Activated gamma-delta T cell treated with anti-CD3 and anti-CD28 coated beads, Interleukin-2, amount 50 U/mL, for 16 hours (primary cell): ENCODE measurements at regions not wholly inside any gene's neighbourhood (a gene's known extent, or its start where the extent isn't known, plus 50 kb on each side); places are given as distances from the start of the nearest gene placed in this dataset.

Experiments
- DNase-seq: peaks from one replicate; pipeline ENCODE4 v3.0.0-alpha.2; 2020; ENCODE audit warnings: low read depth

DNA sequence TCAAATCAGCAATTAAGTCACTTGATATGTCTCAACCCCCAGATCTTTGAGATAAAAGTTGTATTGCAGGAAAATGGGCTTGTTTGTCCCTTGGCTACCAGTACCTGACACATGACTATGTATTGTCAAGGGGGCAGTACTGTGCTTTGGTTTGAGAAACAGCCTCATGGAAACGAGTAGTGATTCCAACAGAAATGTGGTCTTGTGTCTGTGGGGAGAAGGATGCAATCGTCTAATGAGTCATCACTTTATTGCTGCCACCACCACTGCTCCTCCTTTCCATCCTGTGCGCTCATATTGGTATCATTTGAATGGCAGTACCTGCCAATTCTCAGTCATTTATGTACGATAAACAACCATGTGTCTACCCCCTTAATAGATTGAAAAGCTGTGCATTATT, 72.8 kb upstream of the ARHGAP5 start:
- no peak for DNase-seq

DNA sequence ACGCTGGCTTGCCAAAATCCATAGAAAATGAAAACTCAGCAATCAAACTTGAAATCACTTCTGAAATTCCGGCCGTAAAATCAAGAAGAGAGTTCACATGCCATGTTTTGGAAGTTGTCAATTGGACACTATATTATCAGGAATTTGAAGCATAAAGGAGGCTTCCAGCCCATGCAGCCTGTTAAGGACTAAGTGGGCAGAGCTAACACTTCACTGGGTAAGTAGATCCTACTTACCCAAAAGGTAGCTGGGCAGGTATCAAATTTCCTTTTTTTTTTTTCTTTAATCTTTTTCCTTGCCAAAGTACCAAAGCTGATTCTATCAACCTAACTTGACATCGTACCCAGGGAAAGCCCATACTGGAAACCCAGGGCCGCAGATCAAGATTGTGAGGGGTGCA, 71.5 kb upstream of the ARHGAP5 start:
- no peak for DNase-seq

DNA sequence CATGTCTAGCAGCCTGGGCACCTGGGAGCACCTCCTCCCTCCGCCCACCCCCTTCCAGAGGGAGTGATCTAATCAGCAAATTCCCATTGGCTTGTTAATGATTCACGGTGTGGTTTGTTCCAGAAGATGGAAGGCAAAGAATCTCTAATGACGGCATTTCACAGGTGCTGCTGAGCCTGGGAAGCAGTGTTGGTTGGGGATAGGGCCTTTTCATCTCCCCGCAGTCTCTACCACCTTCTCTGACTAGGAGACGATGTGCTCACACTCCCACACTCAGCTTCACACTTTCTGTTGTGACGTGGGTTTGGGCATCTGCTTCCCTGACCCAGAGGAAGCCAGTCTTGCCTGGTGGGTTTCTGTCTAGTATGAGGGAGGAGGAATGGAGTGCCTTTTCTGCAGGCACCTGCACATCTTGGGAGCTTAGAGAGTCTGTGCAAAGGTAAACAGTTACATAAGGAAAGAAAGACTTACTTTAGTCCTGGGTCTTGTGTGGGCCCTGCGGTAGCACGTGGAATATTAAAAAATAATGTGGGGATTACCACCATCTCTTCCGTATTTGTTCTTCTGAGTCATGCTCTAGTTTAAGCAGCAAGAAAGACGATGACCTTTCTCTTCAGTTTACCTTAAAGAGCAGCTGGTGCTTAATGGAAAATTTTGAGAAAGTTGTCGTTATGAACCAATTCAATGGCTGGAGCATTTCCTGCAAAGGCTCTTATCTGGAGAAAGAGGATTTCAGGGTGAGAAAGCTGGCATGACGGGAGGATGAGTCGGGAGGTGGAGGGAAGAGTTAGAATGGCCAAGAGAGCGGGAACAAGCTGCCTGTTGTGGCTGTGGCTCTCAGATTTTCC, 70.6 kb upstream of the ARHGAP5 start:
- DNase-seq: no peak

DNA sequence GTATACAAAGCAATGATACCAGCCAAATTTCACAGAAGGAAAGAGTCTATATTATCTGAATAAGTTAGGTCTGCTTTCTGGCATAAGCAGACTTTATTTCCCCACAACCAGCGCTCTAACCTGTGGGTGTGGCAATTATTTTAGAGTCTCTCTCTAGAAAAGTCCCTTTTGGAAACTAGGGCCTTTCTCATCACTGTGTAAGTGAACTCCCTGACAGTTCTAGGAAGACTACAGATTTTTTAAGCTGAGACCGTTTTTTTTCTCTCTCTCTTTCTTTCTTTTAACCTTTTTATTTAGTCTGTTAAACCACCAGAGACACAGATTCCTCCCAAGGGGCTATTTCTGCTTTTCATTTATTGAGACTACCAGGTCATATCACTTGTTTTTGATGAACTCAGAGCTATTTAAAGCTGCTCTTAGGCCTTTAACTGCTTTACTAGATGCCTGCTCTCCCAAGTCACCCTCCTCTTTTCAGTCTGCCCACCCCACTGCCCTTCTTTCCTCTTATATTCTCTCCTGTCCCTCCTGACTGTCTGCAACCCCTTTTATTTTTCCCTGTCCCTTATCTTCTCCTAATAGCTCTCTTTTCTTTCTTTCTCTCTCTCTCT, 69.2 kb upstream of the ARHGAP5 start:
- DNase-seq: no peak

DNA sequence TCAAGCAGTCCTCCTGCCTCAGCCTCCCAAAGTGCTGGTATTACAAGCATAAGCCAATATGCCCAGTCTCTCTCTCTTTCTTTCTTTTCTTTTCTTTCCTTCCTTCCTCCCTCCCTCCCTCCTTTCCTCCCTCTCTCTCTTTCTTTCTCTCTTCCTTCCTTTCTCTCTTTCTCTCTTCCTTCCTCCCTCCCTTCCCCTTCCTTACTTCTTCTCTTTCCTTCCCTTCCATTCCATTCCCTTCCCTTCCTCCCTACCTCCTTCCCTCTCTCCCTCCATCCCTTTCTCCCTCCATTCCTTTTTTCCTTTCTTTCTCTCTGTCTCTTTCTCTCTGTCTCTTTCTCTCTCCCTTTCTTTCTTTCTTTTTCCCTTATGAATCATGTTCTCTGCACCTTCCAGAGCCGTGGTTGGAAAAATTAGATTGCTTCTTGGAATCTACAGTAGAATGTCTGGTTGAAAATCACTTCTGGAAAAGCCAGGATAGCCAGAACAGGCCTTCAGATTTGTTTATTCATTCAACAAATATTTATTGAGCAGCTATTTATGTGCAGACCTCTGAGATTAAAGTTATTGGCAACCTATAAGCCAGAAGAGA, 68.4 kb upstream of the ARHGAP5 start:
- DNase-seq: no peak

DNA sequence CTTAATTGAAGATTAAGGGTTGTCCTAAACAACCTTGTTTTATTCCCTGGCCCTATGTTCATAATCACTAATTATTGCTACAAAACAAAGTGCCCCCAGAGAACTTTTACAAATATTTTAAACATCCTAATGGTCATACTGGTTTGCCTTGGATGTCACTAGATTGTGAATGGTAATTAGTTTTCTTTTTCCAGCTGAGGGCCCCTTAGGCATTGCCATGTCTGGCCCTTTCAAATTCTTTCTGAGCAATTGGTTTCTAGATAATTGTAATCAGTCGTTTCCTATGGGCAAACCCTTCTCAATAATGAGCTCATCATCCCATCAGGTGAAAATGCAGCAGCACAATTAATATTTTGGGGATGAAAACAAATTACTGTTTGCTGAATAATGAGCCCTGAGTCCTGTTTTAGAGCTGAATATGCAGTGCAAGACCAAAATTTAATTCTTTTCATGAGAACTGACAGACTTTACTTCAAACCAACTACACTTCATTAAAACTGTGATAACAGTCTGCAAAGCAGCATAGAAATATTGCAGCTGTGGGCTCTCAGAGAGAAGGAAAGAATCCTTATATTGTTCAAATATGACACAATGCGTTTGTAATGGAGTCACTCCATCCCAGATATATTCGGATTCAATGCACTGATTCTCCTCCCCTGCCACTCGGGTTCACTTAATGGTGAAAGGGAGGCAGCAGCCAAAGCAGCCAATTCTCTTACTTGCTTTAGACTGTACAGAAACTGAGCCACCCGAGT, 67.7 kb upstream of the ARHGAP5 start:
- DNase-seq: no peak

DNA sequence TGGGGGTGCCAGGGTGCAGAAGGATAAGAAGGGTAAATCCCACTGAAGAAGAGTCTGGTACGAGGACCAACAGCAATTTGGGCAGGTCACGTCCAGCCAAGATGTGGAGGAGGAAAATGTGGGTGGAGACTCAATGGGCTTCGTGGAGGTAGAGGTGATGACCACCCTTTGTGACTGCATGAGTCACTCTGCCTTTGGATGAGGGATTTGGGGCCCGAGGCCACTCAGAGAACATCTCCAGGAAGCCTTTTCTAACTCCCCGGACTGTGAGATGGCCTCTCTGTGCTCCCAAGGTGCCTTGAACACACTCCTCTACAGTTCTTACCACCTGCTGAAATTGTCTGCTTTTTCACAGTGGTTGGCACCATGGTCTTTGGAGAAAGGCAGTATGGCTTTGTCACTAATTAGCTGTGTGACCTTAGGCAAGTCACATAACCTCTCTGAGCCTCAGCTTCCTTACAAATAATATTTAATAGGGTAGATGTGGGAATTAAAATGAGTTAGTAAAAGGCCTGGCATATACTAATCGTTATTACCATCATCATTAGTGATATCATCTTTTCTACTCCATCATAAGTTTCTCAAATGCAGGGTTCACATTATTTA, 67.0 kb upstream of the ARHGAP5 start:
- DNase-seq: no peak

DNA sequence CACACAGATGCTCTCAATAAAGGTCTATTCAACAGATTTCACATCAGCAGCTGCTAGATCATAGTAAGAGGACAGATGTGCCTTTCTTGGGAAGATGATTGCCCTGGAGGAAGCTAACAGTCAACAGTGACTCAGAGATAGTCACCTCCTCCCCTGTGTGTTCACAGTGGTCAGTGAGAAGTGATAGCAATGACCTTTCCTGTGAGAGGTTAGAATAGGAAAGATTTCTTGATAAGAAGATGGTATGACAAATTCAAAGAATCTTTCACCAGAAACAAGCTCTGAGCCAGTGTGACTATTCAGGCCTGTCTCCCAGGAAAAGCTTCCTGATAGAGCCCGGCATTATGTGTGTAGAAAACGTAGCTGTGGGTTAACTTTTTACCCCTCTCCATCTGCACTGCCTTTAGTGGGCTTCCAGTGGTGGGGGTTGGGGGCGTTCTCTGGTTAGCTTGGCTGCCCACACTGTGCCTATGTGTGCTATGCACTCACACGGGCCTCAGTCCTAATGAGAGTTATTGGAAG, 66.4 kb upstream of the ARHGAP5 start:
- DNase-seq: no peak

DNA sequence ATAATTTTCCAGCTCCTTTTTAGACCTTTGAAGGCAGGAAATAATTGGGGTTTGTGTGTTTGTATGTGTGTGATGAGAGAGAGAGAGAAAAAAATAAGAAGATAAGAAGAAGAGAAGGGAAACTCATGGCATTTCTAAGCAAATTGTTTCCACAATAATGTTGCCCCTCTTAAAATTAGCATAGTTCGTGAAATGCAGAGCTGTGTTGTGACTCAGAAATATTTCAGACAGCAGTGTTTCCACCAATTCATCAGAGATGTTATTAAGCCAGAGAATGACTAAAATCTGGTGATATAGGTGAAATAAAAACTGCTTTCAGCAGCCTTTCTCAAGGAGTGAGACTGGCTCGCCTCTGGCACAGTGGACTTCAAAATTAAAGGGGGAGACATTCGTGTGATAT, 65.9 kb upstream of the ARHGAP5 start:
- no peak for DNase-seq

DNA sequence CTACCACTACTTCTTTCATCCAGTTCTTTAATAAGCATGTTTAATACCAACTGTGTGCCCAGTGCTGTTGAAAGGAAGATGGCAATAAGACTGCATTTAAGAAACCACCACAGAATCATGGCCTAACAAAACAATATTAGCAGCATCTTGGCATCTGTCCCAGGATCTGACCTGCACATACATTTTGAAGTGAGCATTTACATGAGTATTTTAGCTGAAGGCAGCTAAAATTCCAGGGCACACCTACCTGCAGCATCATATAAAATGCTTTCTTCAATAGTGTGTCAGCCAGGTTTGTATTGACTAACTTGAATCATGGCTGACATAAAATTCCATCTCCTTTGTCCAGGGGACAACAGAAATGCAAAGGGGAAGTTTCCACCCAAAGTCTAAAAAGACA, 65.0 kb upstream of the ARHGAP5 start:
- DNase-seq: no peak

DNA sequence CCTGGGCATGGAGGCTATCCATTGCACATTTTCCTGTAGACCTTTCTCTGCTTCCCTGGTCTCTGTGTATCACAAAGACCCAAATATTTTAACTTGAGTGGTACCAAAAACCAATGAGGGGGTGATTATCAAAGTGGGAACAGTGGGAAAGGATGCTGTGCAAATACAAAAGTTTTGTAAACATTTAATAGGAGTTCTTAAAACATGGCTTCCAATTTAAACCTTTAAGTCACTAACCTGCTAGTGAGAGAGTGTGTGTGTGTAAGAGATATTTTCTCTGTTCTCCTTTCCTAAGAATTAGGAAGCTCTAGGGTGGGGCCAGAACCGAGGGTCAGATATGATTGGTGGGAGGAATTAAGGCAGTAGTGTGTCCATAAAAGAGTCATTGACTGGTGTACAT, 64.5 kb upstream of the ARHGAP5 start:
- DNase-seq: no peak

DNA sequence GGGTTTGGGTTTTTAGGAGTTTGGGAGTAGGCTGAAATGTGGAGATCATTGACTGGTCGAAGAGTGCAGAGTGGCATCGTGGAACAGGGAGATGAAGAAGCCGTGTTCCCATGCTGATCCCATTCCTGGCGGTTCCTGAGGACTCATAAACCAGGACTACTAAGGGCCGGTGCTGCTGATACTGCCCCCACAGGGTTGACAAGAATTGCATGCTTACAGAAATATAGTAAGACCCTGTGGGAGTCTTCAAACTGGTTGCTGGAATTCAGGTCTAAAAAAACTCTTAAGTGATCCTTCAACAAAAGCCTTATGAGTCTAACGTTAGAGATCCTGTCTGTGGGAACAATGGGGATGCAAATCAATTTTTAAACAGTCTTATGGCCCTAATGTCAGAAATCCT, 64.0 kb upstream of the ARHGAP5 start:
- no peak for DNase-seq

DNA sequence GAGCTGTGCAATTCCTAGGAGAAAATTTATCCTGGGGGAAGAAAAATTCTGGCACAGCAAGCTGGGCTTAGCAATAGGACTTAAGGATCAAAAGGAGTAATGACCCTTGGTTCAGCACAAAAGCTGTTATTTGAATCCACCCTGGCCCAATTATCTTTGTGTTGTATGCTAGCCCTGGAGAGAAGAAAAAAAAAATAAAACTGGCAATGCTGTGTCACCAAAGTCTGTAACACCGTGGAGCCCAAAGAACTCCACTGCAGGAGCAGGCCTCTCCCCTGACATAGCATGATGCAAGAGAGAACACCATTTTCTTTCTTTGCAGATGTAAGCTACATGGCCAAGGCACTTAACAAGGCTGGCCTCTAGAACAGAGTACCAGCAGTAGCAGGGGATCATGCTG, 63.0 kb upstream of the ARHGAP5 start:
- no peak for DNase-seq

DNA sequence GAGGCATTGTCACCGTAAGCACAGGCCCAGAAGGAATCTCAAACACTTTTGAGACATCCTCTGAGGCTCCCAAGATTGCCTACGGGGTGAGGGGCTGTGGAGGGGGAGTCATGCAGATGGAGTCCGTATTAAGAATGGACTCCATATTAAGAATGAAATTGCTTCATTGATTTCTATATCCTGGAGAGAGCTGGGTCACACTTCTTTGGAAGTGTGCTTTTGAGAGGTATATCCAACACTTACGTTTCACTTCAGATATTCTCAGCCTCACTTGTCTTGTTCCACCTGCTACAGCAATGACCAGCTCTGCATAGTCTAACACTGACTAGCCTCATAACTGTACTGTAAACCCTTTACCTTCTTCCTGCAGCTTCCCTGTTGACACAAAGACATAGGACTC, 62.6 kb upstream of the ARHGAP5 start:
- DNase-seq: no peak

DNA sequence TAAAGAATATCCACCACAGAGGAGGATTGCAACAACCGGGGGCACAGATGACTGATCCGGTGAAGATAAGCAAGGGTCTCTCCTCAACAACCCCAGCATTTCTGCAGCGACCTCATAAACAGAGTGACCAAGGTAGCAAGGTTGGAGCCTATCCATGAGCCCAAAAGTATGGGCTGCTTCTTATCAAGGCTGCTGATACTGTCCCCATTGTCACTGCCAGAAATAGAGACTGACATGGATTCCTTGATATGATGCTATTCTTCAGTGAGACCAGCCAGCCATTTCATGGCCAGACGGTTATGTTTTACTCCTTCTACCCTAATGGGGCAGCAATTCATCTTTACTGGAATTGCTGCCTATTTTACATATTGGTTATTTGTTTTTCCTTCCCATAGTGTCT, 61.9 kb upstream of the ARHGAP5 start:
- DNase-seq: no peak

DNA sequence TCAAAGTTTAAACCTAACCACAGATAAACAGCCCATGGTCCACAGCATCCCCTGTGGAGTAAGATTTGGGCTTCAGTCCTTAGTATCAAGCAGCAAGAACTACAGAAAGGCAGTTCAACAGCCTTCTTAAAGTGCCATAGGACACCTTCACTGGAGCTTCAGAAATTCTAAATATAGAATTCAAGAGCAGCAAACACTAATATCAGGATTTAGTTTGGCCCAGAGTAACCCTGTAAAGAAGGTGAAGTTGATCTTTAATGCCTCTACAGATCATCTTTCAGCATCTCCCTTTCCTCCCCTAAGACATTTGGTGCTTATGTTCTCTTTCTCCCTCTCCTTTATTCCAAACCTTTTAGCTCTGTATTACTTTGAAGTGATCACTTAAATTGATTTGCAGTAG, 59.5 kb upstream of the ARHGAP5 start:
- no peak for DNase-seq

DNA sequence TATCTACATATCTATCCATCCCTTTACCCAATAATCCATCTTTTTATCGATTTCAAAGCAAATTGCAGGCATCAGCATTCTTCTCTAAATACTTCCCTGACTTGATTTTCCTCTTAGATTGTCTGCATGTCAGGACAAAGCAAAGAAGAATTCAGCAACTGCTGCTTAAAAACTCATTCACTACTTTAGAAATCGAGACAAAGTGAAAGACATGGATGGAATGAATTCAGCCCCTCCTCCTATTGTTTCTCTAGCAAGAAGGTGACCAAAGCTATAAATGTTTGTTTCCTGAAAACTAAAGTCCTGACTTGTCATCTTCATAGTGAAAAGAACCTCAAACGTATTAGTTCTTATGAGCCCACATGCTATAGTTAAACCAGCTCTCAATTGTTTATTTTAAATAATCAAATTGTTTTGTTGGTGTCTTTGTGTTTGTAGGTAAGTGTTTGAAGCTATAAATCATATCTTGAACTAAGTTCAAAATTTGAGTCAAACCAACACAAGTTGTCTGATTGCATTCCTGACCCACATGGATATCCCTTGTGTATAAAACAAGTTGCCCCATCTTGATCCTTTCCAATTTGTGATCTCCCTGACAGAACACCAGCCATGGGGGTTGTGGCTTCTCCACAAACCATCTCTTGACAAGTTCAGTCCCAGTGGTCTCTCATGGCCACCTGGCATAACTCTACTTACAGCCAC, 58.6 kb upstream of the ARHGAP5 start:
- no peak for DNase-seq

DNA sequence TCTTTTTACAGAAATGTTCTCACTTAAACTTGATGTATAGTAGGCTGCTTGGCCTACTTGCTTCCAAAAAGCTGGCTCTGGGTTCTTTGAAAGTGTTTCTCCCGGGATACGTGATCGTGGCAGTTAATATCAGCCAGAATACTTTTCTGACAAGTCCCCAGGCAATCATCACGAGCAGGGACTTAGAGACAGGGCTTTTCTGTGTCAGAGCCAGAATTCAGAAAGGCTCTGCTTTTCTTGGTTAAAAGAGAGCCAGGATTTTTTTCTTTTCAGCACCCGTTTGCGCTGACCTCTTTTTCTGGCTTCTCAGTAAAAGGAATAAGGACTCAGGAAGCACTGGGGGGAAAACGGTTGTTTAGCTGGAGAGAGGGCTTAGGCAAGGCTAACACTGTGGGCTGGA, 57.8 kb upstream of the ARHGAP5 start:
- DNase-seq: no peak

DNA sequence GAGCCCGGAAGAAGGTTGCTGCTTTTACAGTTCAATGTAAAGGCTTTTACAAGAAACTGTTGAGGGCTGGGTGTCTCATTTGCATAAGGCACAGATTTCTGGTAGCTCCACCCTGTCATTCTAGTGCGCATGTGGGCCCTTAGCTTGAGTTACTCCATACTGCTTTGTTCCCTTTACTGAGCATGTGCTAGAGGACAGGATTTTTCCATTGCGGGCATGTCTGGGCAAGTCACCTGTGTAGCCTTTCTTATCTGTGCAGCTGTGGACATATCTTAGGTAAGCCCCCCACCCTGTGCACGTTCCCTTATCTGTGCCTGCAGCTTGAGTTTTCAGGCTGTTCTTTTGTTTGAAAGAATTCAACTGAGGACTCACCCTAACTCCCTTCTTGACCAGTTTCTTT, 56.2 kb upstream of the ARHGAP5 start:
- no peak for DNase-seq

DNA sequence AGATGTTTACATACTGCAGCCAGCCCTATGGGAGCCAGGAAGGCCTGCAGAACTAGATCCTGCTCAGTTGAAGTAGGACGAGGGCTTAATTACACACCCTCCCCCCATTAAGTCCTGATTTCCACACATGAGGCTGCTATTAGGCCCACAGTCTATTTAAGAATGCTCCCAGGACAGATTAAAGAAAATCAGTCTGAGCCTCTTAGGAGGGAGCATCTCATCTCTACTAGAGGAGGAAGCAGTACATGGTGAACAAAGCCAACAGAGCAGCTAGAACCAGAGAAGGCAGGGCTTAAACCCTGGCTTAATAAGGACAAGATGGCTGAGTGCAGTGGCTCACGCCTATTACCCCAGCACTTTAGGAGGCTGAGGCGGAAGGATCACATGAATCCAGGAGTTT, 55.8 kb upstream of the ARHGAP5 start:
- no peak for DNase-seq

DNA sequence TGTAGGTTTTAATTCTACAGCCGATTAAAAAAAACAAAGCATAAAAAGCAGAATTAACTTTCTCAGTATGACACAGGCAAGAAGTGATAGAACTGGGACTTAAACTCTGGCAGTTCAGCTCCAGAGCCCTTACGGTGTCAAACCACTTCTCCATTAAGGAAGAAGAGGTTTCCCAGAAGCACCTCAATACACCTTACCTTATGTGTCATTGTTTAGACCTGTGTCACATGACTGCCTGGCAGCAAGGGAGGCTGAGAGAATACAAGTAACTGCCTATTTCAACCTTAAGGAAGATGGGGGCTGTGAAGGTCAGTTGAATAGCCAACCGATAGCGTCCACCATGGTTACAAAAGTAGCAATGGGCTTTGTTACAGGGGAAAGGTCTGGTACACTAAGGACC, 54.6 kb upstream of the ARHGAP5 start:
- DNase-seq: no peak
